HG02642 (cell line): ENCODE measurements at regions not wholly inside any gene's neighbourhood (a gene's known extent, or its start where the extent isn't known, plus 50 kb on each side); places are given as distances from the start of the nearest gene placed in this dataset.

Source experiments
- ATAC-seq: cut with Tn5 transposase; IDR thresholded peaks from one replicate; pipeline ENCODE4 v1.9.1; 2021; ENCODE audit warnings: mild to moderate bottlenecking; ENCODE audit not compliant: unreplicated experiment, poor library complexity

GRCh38 chr6:43878823-43879495 lies 108.9 kb downstream of the VEGFA start:
- no peak for ATAC-seq

- no peak for ATAC-seq
Measured at GRCh38 chr6:43878127-43878634, 108.2 kb downstream of the VEGFA start.

- no peak for ATAC-seq
Measured at GRCh38 chr6:43877463-43878126, 107.6 kb downstream of the VEGFA start.

GRCh38 chr6:43877036-43877435 lies 107.0 kb downstream of the VEGFA start:
- no peak for ATAC-seq

GRCh38 chr6:43876602-43877001 lies 106.6 kb downstream of the VEGFA start:
- no peak for ATAC-seq

GRCh38 chr6:43875849-43876572 lies 106.0 kb downstream of the VEGFA start:
- ATAC-seq, result no peak

- ATAC-seq, result no peak
Measured at GRCh38 chr6:43874814-43875590, 105.0 kb downstream of the VEGFA start.

GRCh38 chr6:43873806-43874714 lies 104.0 kb downstream of the VEGFA start:
- ATAC-seq, result no peak

GRCh38 chr6:43871933-43872332 lies 101.9 kb downstream of the VEGFA start:
- ATAC-seq, result no peak

- no peak for ATAC-seq
Measured at GRCh38 chr6:43871284-43871683, 101.3 kb downstream of the VEGFA start.

- ATAC-seq, result no peak
Measured at GRCh38 chr6:43870660-43871061, 100.7 kb downstream of the VEGFA start.

- no peak for ATAC-seq
Measured at GRCh38 chr6:43869792-43870659, 100.0 kb downstream of the VEGFA start.

- ATAC-seq, result no peak
Measured at GRCh38 chr6:43869079-43869710, 99.2 kb downstream of the VEGFA start.

GRCh38 chr6:43868467-43868866 lies 98.5 kb downstream of the VEGFA start:
- no peak for ATAC-seq

GRCh38 chr6:43867996-43868395 lies 98.0 kb downstream of the VEGFA start:
- ATAC-seq, result no peak

GRCh38 chr6:43867246-43867645 lies 97.2 kb downstream of the VEGFA start:
- no peak for ATAC-seq

- no peak for ATAC-seq
Measured at GRCh38 chr6:43865932-43866645, 96.1 kb downstream of the VEGFA start.
